Smooth muscle cell (in vitro differentiated cells): ENCODE measurements at regions not wholly inside any gene's neighbourhood (a gene's known extent, or its start where the extent isn't known, plus 50 kb on each side); places are given as distances from the start of the nearest gene placed in this dataset.

Experiments
- DNase-seq: peaks from one replicate; lab custom pipeline; 2025; ENCODE audit not compliant: unreplicated experiment; lab: John Stamatoyannopoulos, UW
- H2AFZ ChIP-seq: fragments of 200-600 bp; sonication (generic); 2 replicates; pipeline ENCODE4 v1.6.0; 2016; ENCODE audit warnings: antibody characterized with exemption, low read depth, mild to moderate bottlenecking
- H3F3A ChIP-seq: fragments of 200-600 bp; sonication (generic); 2 replicates; pipeline ENCODE4 v1.6.0; 2017; ENCODE audit warnings: antibody characterized with exemption, low read depth
- H3K27ac ChIP-seq: fragments of 200-600 bp; sonication (generic); 2 replicates; pipeline ENCODE4 v1.5.1; 2016; ENCODE audit warnings: low read depth, mild to moderate bottlenecking
- H3K27me3 ChIP-seq: fragments of 200-600 bp; sonication (generic); 2 replicates; pipeline ENCODE4 v1.6.1; 2016; ENCODE audit warnings: low read depth, mild to moderate bottlenecking
- H3K36me3 ChIP-seq: fragments of 200-600 bp; sonication (generic); 2 replicates; pipeline ENCODE4 v1.5.1; 2016; ENCODE audit warnings: low read depth
- H3K4me1 ChIP-seq: fragments of 200-600 bp; sonication (generic); 2 replicates; pipeline ENCODE4 v1.5.1; 2016; ENCODE audit warnings: low read depth
- H3K4me2 ChIP-seq: fragments of 200-600 bp; sonication (generic); 2 replicates; pipeline ENCODE4 v1.6.0; 2016; ENCODE audit warnings: mild to moderate bottlenecking
- H3K4me3 ChIP-seq: fragments of 200-600 bp; sonication (generic); 2 replicates; pipeline ENCODE4 v1.5.1; 2016; ENCODE audit warnings: mild to moderate bottlenecking
- H3K79me2 ChIP-seq: fragments of 200-600 bp; sonication (generic); 2 replicates; pipeline ENCODE4 v1.6.0; 2016; ENCODE audit warnings: low read depth, mild to moderate bottlenecking
- H3K9ac ChIP-seq: fragments of 200-600 bp; sonication (generic); 2 replicates; pipeline ENCODE4 v1.6.0; 2016; ENCODE audit warnings: low read depth
- H3K9me3 ChIP-seq: fragments of 200-600 bp; sonication (generic); replicated peaks from 2 replicates; pipeline ENCODE4 v1.5.1; 2016; ENCODE audit warnings: low read depth
- H4K20me1 ChIP-seq: fragments of 200-600 bp; sonication (generic); 2 replicates; pipeline ENCODE4 v1.6.0; 2016; ENCODE audit warnings: low read depth
- CTCF ChIP-seq: fragments of 200-600 bp; sonication (generic); IDR thresholded peaks from 2 replicates; pipeline ENCODE4 v1.5.1; 2017; ENCODE audit warnings: borderline replicate concordance, mild to moderate bottlenecking, antibody characterized with exemption; ENCODE audit not compliant: insufficient read depth, poor library complexity, severe bottlenecking
- WGBS: methylation state at CpG from one replicate; pipeline ENCODE4 v1.1.7; 2016; ENCODE audit warnings: low lambda C conversion rate; 5-methylcytosine and 5-hydroxymethylcytosine counted together

GRCh38 chr7:25886387-25887240 lies 265.4 kb upstream of the NFE2L3 start:
- no peaks in the 10 kb centered on the region for H3F3A ChIP-seq
- TF ChIP-seq CTCF: no peak
- no peaks in the 10 kb centered on the region for H3K79me2 ChIP-seq
- H2AFZ ChIP-seq: no peak overlapping the region
- no peaks in the 10 kb centered on the region for H3K4me1 ChIP-seq
- H3K27me3 ChIP-seq: peaks cover 23% of the 10 kb centered on the region
- no peak overlapping the region for H3K4me3 ChIP-seq
- no peaks in the 10 kb centered on the region for H3K9me3 ChIP-seq
- no peak overlapping the region for H3K27ac ChIP-seq
- H3K4me2 ChIP-seq: no peak overlapping the region
- no peak for DNase-seq
- 87% methylated on average over 6 of the region's 6 CpGs for WGBS
- H4K20me1 ChIP-seq: no peaks in the 10 kb centered on the region
- no peak overlapping the region for H3K9ac ChIP-seq
- H3K36me3 ChIP-seq: no peaks in the 10 kb centered on the region

- WGBS: 89% methylated on average over 3 of the region's 3 CpGs
- Histone ChIP-seq H3K79me2 (no peaks in the 10 kb centered on the region), H2AFZ (no peak overlapping the region), H3K4me2 (no peak overlapping the region), H3K9me3 (no peaks in the 10 kb centered on the region), H3K4me3 (no peak overlapping the region), H3K27ac (no peak overlapping the region), H3K27me3 (peaks cover 16% of the 10 kb centered on the region), H3K36me3 (no peaks in the 10 kb centered on the region), H3F3A (no peaks in the 10 kb centered on the region), H3K9ac (no peak overlapping the region), H4K20me1 (no peaks in the 10 kb centered on the region), H3K4me1 (no peaks in the 10 kb centered on the region)
- no peak for TF ChIP-seq CTCF
- no peak for DNase-seq
Observed at GRCh38 chr7:25887266-25887665, 264.7 kb upstream of the NFE2L3 start.

GRCh38 chr7:25887795-25888559 lies 264.0 kb upstream of the NFE2L3 start:
- Histone ChIP-seq H4K20me1 (no peaks in the 10 kb centered on the region), H3K27me3 (peaks cover 9% of the 10 kb centered on the region), H3K36me3 (no peaks in the 10 kb centered on the region), H3K4me1 (no peaks in the 10 kb centered on the region), H3K4me3 (no peak overlapping the region), H3K27ac (no peak overlapping the region), H2AFZ (no peak overlapping the region), H3K79me2 (no peaks in the 10 kb centered on the region), H3F3A (no peaks in the 10 kb centered on the region), H3K9me3 (no peaks in the 10 kb centered on the region), H3K9ac (no peak overlapping the region), H3K4me2 (no peak overlapping the region)
- 97% methylated on average over 2 of the region's 2 CpGs for WGBS
- DNase-seq: no peak
- TF ChIP-seq CTCF: no peak
